ENCODE measurements at regions not wholly inside any gene's neighbourhood (a gene's known extent, or its start where the extent isn't known, plus 50 kb on each side); places are given as distances from the start of the nearest gene placed in this dataset.
"Not testable (repeated sequence)": the region's sequence is repeated elsewhere in the genome, so short reads cannot be mapped to it uniquely, and the experiment has no call there.

GRCh38 chr22:26094497-26094896 lies 74.8 kb upstream of the SEZ6L start:
- POLR2A ChIA-PET, result interaction anchor here (0.7 kb wide), 2 partner anchors 260 to 749 kb away, joined by 3 read pairs; no protein-coding TSS in a partner anchor
- H3K9me1 ChIP-seq (ENCODE audit: control insufficient read depth, insufficient read depth, low read length); CTCF ChIA-PET (ENCODE audit: low intra/inter-chr PET ratio); H3K9ac ChIP-seq (ENCODE audit: insufficient read depth in 1 of 2, low read depth in 2 of 2, low read length in 2 of 2); FAIRE-seq; BruUV-seq (replicated peaks); ATAC-seq; H4K20me1 ChIP-seq (replicated peaks; ENCODE audit: control insufficient read depth, insufficient read depth, low read length); H2AFZ ChIP-seq (ENCODE audit: low read depth, low read length); H3K79me2 ChIP-seq (ENCODE audit: control insufficient read depth, insufficient read depth, low read length); H3K4me1 ChIP-seq (replicated peaks in 1 of 2; ENCODE audit: control insufficient read depth in 2 of 2, insufficient read depth in 2 of 2, low read length in 2 of 2); H3K4me3 ChIP-seq; H3K9me3 ChIP-seq (replicated peaks; ENCODE audit: control insufficient read depth, insufficient read depth, low read depth, low read length); H3K27me3 ChIP-seq (ENCODE audit: control insufficient read depth in 2 of 2, insufficient read depth in 2 of 2, low read length in 2 of 2); H3K27ac ChIP-seq (ENCODE audit: extremely low read depth, low read depth, low read length); intact Hi-C loops (cut with micrococcal nuclease); DNase-seq (ENCODE audit: extremely low read depth in 1 of 4, low spot score in 3 of 4); H3K4me2 ChIP-seq (ENCODE audit: insufficient read depth, low read length); H3K36me3 ChIP-seq (ENCODE audit: control insufficient read depth, insufficient read depth, low read length); in situ Hi-C loops (cut with MboI): not testable (repeated sequence)
- WGBS (ENCODE audit: insufficient coverage, low coverage, missing lambda C conversion rate), result 2% methylated on average over 7 of the region's 7 CpGs
- TF ChIP-seq ZNF316 (IDR thresholded peaks at IDR 0.05) (peak; percentile 48), NFYB (IDR thresholded peaks at IDR 0.05; ENCODE audit: extremely low read depth, insufficient read length) (peak; percentile 62), ASH1L (IDR thresholded peaks at IDR 0.05; ENCODE audit: borderline replicate concordance, low read depth, partially characterized antibody) (peak; percentile 50)

- BruUV-seq (replicated peaks), result no TSS peak
- FAIRE-seq, result no peak
- H3K27ac ChIP-seq (ENCODE audit: extremely low read depth, low read depth, low read length), result no peak overlapping the region
- no peaks in the 10 kb centered on the region; a peak in 2 of 5 replicates for H3K27me3 ChIP-seq (ENCODE audit: control insufficient read depth in 2 of 2, insufficient read depth in 2 of 2, low read length in 2 of 2)
- no peak overlapping the region for H3K4me3 ChIP-seq
- 0% methylated on average over 8 of the region's 8 CpGs for WGBS (ENCODE audit: insufficient coverage, low coverage, missing lambda C conversion rate)
- H3K79me2 ChIP-seq (ENCODE audit: control insufficient read depth, insufficient read depth, low read length), result no peaks in the 10 kb centered on the region
- no peak overlapping the region for H3K9ac ChIP-seq (ENCODE audit: insufficient read depth in 1 of 2, low read depth in 2 of 2, low read length in 2 of 2)
- no peak for TF ChIP-seq ZNF717 (CRISPR knock-in tag; IDR thresholded peaks at IDR 0.05)
- TF ChIP-seq ZC3H11A (IDR thresholded peaks at IDR 0.05; ENCODE audit: low read depth, low read length), result no peak
- TF ChIP-seq FOXJ3 (CRISPR knock-in tag; IDR thresholded peaks at IDR 0.05), result no peak
- no peak for TF ChIP-seq ZBTB11 (CRISPR knock-in tag; IDR thresholded peaks at IDR 0.05)
- no peak for TF ChIP-seq KDM5B (IDR thresholded peaks at IDR 0.05; ENCODE audit: insufficient replicate concordance, low read depth, low read length)
- no peaks in the 10 kb centered on the region for H3K4me1 ChIP-seq (replicated peaks in 1 of 2; ENCODE audit: control insufficient read depth in 2 of 2, insufficient read depth in 2 of 2, low read length in 2 of 2)
- H3K9me1 ChIP-seq (ENCODE audit: control insufficient read depth, insufficient read depth, low read length), result no peaks in the 10 kb centered on the region
- DNase-seq (ENCODE audit: extremely low read depth in 1 of 4, low spot score in 3 of 4), result no peak
- CTCF ChIA-PET (ENCODE audit: low intra/inter-chr PET ratio), result no interaction called here
- no peaks in the 10 kb centered on the region for H4K20me1 ChIP-seq (replicated peaks; ENCODE audit: control insufficient read depth, insufficient read depth, low read length)
- H3K9me3 ChIP-seq (replicated peaks; ENCODE audit: control insufficient read depth, insufficient read depth, low read depth, low read length), result no peaks in the 10 kb centered on the region
- no peaks in the 10 kb centered on the region for H3K36me3 ChIP-seq (ENCODE audit: control insufficient read depth, insufficient read depth, low read length)
- in situ Hi-C loops (cut with MboI), result no loop called here
- POLR2A ChIA-PET, result no interaction called here
- intact Hi-C loops (cut with micrococcal nuclease), result no loop called here
- no peak overlapping the region for H2AFZ ChIP-seq (ENCODE audit: low read depth, low read length)
- no peak for ATAC-seq
- no peak overlapping the region for H3K4me2 ChIP-seq (ENCODE audit: insufficient read depth, low read length)
These were observed 73.9 kb upstream of the SEZ6L start for GRCh38 chr22:26095256-26095956.
